GM12891 (cell line): ENCODE measurements at regions not wholly inside any gene's neighbourhood (a gene's known extent, or its start where the extent isn't known, plus 50 kb on each side); places are given as distances from the start of the nearest gene placed in this dataset.

ENCODE experiments used
- POLR2A ChIP-seq: IDR thresholded peaks from 2 replicates; pipeline ENCODE4 v1.6.1; 2011; ENCODE audit warnings: low read depth, low read length, control low read depth
- POLR2AphosphoS5 ChIP-seq: IDR thresholded peaks from 2 replicates; pipeline ENCODE4 v1.6.1; 2011; ENCODE audit warnings: low read depth, low read length, control low read depth
- POU2F2 ChIP-seq: IDR thresholded peaks from 2 replicates; pipeline ENCODE4 v1.6.1; 2011; ENCODE audit warnings: low read depth, mild to moderate bottlenecking, control low read depth, low read length, moderate library complexity
- SPI1 ChIP-seq: IDR thresholded peaks from 2 replicates; pipeline ENCODE4 v1.6.1; 2011; ENCODE audit warnings: low read depth, low read length, control low read depth
- TAF1 ChIP-seq: IDR thresholded peaks from 2 replicates; pipeline ENCODE4 v1.6.1; 2011; ENCODE audit warnings: low read depth, low read length, control low read depth

GRCh38 chr9:81080900-81081299 lies 608.4 kb downstream of the TLE1 start:
- TF ChIP-seq POLR2A (no peak), POLR2AphosphoS5 (no peak), SPI1 (no peak), TAF1 (no peak), POU2F2 (no peak)
